ENCODE measurements at regions not wholly inside any gene's neighbourhood (a gene's known extent, or its start where the extent isn't known, plus 50 kb on each side); places are given as distances from the start of the nearest gene placed in this dataset.

GRCh38 chr3:150057227-150057626 is 86.5 kb upstream of the PFN2 start:
- no peak for DNase-seq

GRCh38 chr3:150055332-150055731 is 84.6 kb upstream of the PFN2 start:
- no peak for DNase-seq

- no peak for DNase-seq
Measured at GRCh38 chr3:150054635-150055034, 83.9 kb upstream of the PFN2 start.

- DNase-seq: no peak
Measured at GRCh38 chr3:150050510-150050909, 79.8 kb upstream of the PFN2 start.

GRCh38 chr3:150049317-150049716 is 78.6 kb upstream of the PFN2 start:
- peak; percentile 27 for DNase-seq

- DNase-seq: no peak
Measured at GRCh38 chr3:150041877-150042276, 71.2 kb upstream of the PFN2 start.

GRCh38 chr3:150040097-150040496 is 69.4 kb upstream of the PFN2 start:
- DNase-seq: no peak

- DNase-seq: no peak
Measured at GRCh38 chr3:150038830-150039229, 68.1 kb upstream of the PFN2 start.

GRCh38 chr3:150036780-150037179 is 66.1 kb upstream of the PFN2 start:
- DNase-seq: no peak

- DNase-seq: no peak
Measured at GRCh38 chr3:150035910-150036612, 65.4 kb upstream of the PFN2 start.

- no peak for DNase-seq
Measured at GRCh38 chr3:150035301-150035779, 64.6 kb upstream of the PFN2 start.

- DNase-seq: no peak
Measured at GRCh38 chr3:150033721-150034120, 63.0 kb upstream of the PFN2 start.

- no peak for DNase-seq
Measured at GRCh38 chr3:150030841-150031240, 60.1 kb upstream of the PFN2 start.

GRCh38 chr3:150023239-150023636 is 52.5 kb upstream of the PFN2 start:
- DNase-seq: no peak

GRCh38 chr3:150022381-150023238 is 51.9 kb upstream of the PFN2 start:
- peak; percentile 48 for DNase-seq

- peak; percentile 84 for DNase-seq
Measured at GRCh38 chr3:150020527-150020926, 49.8 kb upstream of the PFN2 start.
